GM12878 (cell line): ENCODE measurements at regions not wholly inside any gene's neighbourhood (a gene's known extent, or its start where the extent isn't known, plus 50 kb on each side); places are given as distances from the start of the nearest gene placed in this dataset.

Experiments
- ATAC-seq: fragments of 200-7000 bp; cut with Tn5 transposase; 3 replicates; pipeline ENCODE4 v1.9.1; 2020; ENCODE audit warnings: mild to moderate bottlenecking, moderate library complexity
- BruUV-seq: library from RNA; stranded (reverse); fragments of 400-500 nt; replicated peaks from 2 replicates; lab custom pipeline; 2021; lab: Mats Ljungman, UMichigan
- CTCF ChIA-PET: fragments of 300-600 bp; sonication (Branson Sonifier 250); formaldehyde crosslinking; extraction: SDS; loops from one replicate; lab custom pipeline; 2021; ENCODE audit warnings: inconsistent platforms; lab: Yijun Ruan, JAX
- POLR2A ChIA-PET: fragments of 350-600 bp; formaldehyde crosslinking; extraction: SDS; loops from one replicate; lab custom pipeline; 2021; ENCODE audit warnings: inconsistent platforms; lab: Charles Lee
- RAD21 ChIA-PET: fragments of 300-600 bp; sonication (Branson Sonifier 250); formaldehyde crosslinking; loops from one replicate; lab custom pipeline; 2023; ENCODE audit warnings: antibody characterized with exemption; ENCODE audit not compliant: unreplicated experiment; lab: Charles Lee
- SMC1A ChIA-PET: fragments of 300-600 bp; sonication (Branson Sonifier 250); formaldehyde crosslinking; loops from one replicate; lab custom pipeline; 2023; ENCODE audit not compliant: unreplicated experiment, uncharacterized antibody; lab: Charles Lee
- DNase-seq: peaks from one replicate; pipeline ENCODE4 v3.0.0-alpha.2; 2011; ENCODE audit warnings: low read depth, low spot score
- FAIRE-seq: peaks from 3 replicates; lab custom pipeline; 2011; peaks lifted over from hg19 to GRCh38; lab: Jason Lieb, UNC
- H2AFZ ChIP-seq: 2 replicates; pipeline ENCODE4 v1.6.0; 2011; ENCODE audit warnings: low read depth, low read length, control low read depth; ENCODE audit not compliant: control insufficient read depth
- H3K27ac ChIP-seq: 2 replicates; pipeline ENCODE4 v1.5.1; 2011; ENCODE audit warnings: control low read depth; ENCODE audit not compliant: control insufficient read depth, insufficient read depth
- H3K27me3 ChIP-seq, 2 experiments: replicated peaks in 1 of 2; 2 replicates each; pipeline versions ENCODE4 v1.6.0 to v1.6.1; 2011; ENCODE audit warnings: low read length in 1 of 2; ENCODE audit not compliant: control insufficient read depth in 2 of 2, insufficient read depth in 2 of 2
- H3K36me3 ChIP-seq, 2 experiments: 2 replicates each; pipeline ENCODE4 v1.5.1; 2011; ENCODE audit warnings: low read length in 1 of 2; ENCODE audit not compliant: control insufficient read depth in 2 of 2, insufficient read depth in 2 of 2
- H3K4me1 ChIP-seq: 2 replicates; pipeline ENCODE4 v1.6.1; 2011; ENCODE audit warnings: mild to moderate bottlenecking, low read length, moderate library complexity, mixed read lengths; ENCODE audit not compliant: control insufficient read depth, insufficient read depth
- H3K4me2 ChIP-seq: 2 replicates; pipeline ENCODE4 v1.6.0; 2011; ENCODE audit warnings: control low read depth; ENCODE audit not compliant: control insufficient read depth, insufficient read depth
- H3K4me3 ChIP-seq: fragments of 200-600 bp; sonication (generic); 2 replicates; pipeline ENCODE4 v1.5.1; 2016
- H3K79me2 ChIP-seq: 2 replicates; pipeline ENCODE4 v1.6.0; 2011; ENCODE audit warnings: low read length; ENCODE audit not compliant: control insufficient read depth, insufficient read depth
- H3K9ac ChIP-seq: 2 replicates; pipeline ENCODE4 v1.8.0; 2011; ENCODE audit warnings: low read length, control low read depth, mixed read lengths; ENCODE audit not compliant: control insufficient read depth, insufficient read depth
- H3K9me3 ChIP-seq: replicated peaks from 3 replicates; pipeline ENCODE4 v1.5.1; 2011; ENCODE audit warnings: mild to moderate bottlenecking, low read length; ENCODE audit not compliant: control insufficient read depth, insufficient read depth
- H4K20me1 ChIP-seq: 2 replicates; pipeline ENCODE4 v1.6.0; 2011; ENCODE audit not compliant: control insufficient read depth, insufficient read depth
- BMI1 ChIP-seq: fragments of 450-650 bp; IDR thresholded peaks from 2 replicates; pipeline ENCODE4 v1.6.1; 2016; ENCODE audit warnings: mild to moderate bottlenecking, moderate library complexity, borderline replicate concordance
- CREM ChIP-seq: IDR thresholded peaks from 2 replicates; pipeline ENCODE4 v1.6.1; 2014; ENCODE audit warnings: antibody characterized with exemption, low read depth
- JUND ChIP-seq: IDR thresholded peaks from 2 replicates; pipeline ENCODE4 v1.6.1; 2012; ENCODE audit warnings: low read depth, mild to moderate bottlenecking, low read length, improper control_type of control experiment, moderate library complexity
- KDM1A ChIP-seq: fragments of 200-600 bp; sonication (generic); IDR thresholded peaks from 2 replicates; pipeline ENCODE4 v1.6.1; 2016; ENCODE audit warnings: borderline replicate concordance
- MTA2 ChIP-seq: fragments of 450-650 bp; IDR thresholded peaks from 2 replicates; pipeline ENCODE4 v1.6.1; 2016; ENCODE audit warnings: low read depth, mild to moderate bottlenecking, moderate library complexity
- MXI1 ChIP-seq: fragments of 150-350 bp; IDR thresholded peaks from 2 replicates; pipeline ENCODE4 v1.6.1; 2011; ENCODE audit warnings: low read depth, mild to moderate bottlenecking, inconsistent platforms, low read length, improper control_type of control experiment
- PML ChIP-seq: IDR thresholded peaks from 2 replicates; pipeline ENCODE4 v1.6.1; 2012; ENCODE audit warnings: low read length, inconsistent platforms
- SKIL ChIP-seq: fragments of 450-650 bp; IDR thresholded peaks from 2 replicates; pipeline ENCODE4 v1.6.1; 2017; ENCODE audit warnings: mild to moderate bottlenecking, low read depth, inconsistent platforms; ENCODE audit not compliant: poor library complexity, severe bottlenecking
- TCF3 ChIP-seq: IDR thresholded peaks from 2 replicates; pipeline ENCODE4 v1.6.1; 2012; ENCODE audit warnings: low read depth, mild to moderate bottlenecking, low read length, borderline replicate concordance; ENCODE audit not compliant: insufficient read depth
- ZNF384 ChIP-seq: IDR thresholded peaks from 2 replicates; pipeline ENCODE4 v1.6.1; 2012; ENCODE audit warnings: low read depth, mild to moderate bottlenecking, low read length, improper control_type of control experiment, borderline replicate concordance
- WGBS: methylation state at CpG from one replicate; pipeline ENCODE4 v1.1.6; 2016; ENCODE audit warnings: low lambda C conversion rate; ENCODE audit not compliant: insufficient replicate concordance, insufficient coverage; ENCODE audit errors: missing lambda C conversion rate; 5-methylcytosine and 5-hydroxymethylcytosine counted together
- in situ Hi-C: fragments of 300-500 bp; cut with MboI; formaldehyde crosslinking; loops from 9 replicates; pipeline ENCODE4 v1.14.3; 2018; ENCODE audit warnings: mixed read lengths
- intact Hi-C: fragments of 100-400 bp; cut with micrococcal nuclease; formaldehyde crosslinking; loops from one replicate; pipeline ENCODE4 v1.14.2; 2022; ENCODE audit not compliant: unreplicated experiment
- TF ChIP-seq, protein P1 (sequence below): IDR thresholded peaks from 2 replicates; pipeline ENCODE4 v1.6.1; 2011; ENCODE audit warnings: borderline replicate concordance, low read depth, mild to moderate bottlenecking, moderate library complexity, mixed read lengths, low read length; ENCODE audit not compliant: insufficient read depth; ENCODE audit errors: extremely low read length
- TF ChIP-seq, protein P2 (sequence below): fragments of 450-650 bp; IDR thresholded peaks from 2 replicates; pipeline ENCODE4 v1.6.1; 2017; ENCODE audit warnings: mild to moderate bottlenecking, moderate library complexity

- TF ChIP-seq TCF3 (peak; percentile 79; the same call in 1 of the 2 replicates), PML (no peak), BMI1 (peak; percentile 74; the same call in 1 of the 2 replicates), MTA2 (peak; percentile 80), SKIL (peak; percentile 83), CREM (peak; percentile 18; the same call in 1 of the 2 replicates), ZNF384 (peak; percentile 36; the same call in 1 of the 2 replicates)
These were observed 128.0 kb upstream of the RAP1B start (continued) for GRCh38 chr12:68482660-68483059.

- intact Hi-C loops (loop anchor here (2.0 to 5.0 kb wide), 2 partner anchors 127 to 324 kb away; partner anchors contain the start of genes MDM2 and RAP1B), in situ Hi-C loops (no loop called here)
- Histone ChIP-seq H3K27ac (peak overlapping the region; percentile 91; the same call in 1 of the 2 replicates), H2AFZ (peak overlapping the region; percentile 19; the same call in 1 of the 2 replicates), H3K4me1 (peaks cover 32% of the 10 kb centered on the region), H4K20me1 (no peaks in the 10 kb centered on the region), H3K4me3 (no peak overlapping the region), H3K27me3 (no peaks in the 10 kb centered on the region), H3K9me3 (peaks cover 7% of the 10 kb centered on the region), H3K9ac (no peak overlapping the region), H3K79me2 (no peaks in the 10 kb centered on the region), H3K4me2 (no peak overlapping the region), H3K36me3 (no peaks in the 10 kb centered on the region)
- ChIA-PET POLR2A (interaction anchor here (0.5 to 5.3 kb wide), 11 partner anchors 12 to 325 kb away, joined by 3 to 40 read pairs (median 5); partner anchors contain the start of gene RAP1B), SMC1A (interaction anchor here (0.8 to 6.0 kb wide), 27 partner anchors 8 to 181 kb away, joined by 3 to 84 read pairs (median 5); no protein-coding TSS in a partner anchor), CTCF (interaction anchor here (1.0 to 2.7 kb wide), 6 partner anchors 12 to 125 kb away, joined by 3 to 11 read pairs (median 6); no protein-coding TSS in a partner anchor), RAD21 (interaction anchor here (0.6 to 7.3 kb wide), 11 partner anchors 14 to 129 kb away, joined by 3 to 93 read pairs (median 28); partner anchors contain the start of gene RAP1B)
- no peak for DNase-seq
- FAIRE-seq: no peak
- peak; percentile 50 for ATAC-seq
- 64% methylated on average over 4 of the region's 4 CpGs for WGBS
- BruUV-seq: no TSS peak
- TF ChIP-seq KDM1A: no peak
- TF ChIP-seq, protein P1, sequence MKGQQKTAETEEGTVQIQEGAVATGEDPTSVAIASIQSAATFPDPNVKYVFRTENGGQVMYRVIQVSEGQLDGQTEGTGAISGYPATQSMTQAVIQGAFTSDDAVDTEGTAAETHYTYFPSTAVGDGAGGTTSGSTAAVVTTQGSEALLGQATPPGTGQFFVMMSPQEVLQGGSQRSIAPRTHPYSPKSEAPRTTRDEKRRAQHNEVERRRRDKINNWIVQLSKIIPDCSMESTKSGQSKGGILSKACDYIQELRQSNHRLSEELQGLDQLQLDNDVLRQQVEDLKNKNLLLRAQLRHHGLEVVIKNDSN: no peak
- no peak for TF ChIP-seq JUND
- TF ChIP-seq MXI1: no peak
- TF ChIP-seq, protein P2, sequence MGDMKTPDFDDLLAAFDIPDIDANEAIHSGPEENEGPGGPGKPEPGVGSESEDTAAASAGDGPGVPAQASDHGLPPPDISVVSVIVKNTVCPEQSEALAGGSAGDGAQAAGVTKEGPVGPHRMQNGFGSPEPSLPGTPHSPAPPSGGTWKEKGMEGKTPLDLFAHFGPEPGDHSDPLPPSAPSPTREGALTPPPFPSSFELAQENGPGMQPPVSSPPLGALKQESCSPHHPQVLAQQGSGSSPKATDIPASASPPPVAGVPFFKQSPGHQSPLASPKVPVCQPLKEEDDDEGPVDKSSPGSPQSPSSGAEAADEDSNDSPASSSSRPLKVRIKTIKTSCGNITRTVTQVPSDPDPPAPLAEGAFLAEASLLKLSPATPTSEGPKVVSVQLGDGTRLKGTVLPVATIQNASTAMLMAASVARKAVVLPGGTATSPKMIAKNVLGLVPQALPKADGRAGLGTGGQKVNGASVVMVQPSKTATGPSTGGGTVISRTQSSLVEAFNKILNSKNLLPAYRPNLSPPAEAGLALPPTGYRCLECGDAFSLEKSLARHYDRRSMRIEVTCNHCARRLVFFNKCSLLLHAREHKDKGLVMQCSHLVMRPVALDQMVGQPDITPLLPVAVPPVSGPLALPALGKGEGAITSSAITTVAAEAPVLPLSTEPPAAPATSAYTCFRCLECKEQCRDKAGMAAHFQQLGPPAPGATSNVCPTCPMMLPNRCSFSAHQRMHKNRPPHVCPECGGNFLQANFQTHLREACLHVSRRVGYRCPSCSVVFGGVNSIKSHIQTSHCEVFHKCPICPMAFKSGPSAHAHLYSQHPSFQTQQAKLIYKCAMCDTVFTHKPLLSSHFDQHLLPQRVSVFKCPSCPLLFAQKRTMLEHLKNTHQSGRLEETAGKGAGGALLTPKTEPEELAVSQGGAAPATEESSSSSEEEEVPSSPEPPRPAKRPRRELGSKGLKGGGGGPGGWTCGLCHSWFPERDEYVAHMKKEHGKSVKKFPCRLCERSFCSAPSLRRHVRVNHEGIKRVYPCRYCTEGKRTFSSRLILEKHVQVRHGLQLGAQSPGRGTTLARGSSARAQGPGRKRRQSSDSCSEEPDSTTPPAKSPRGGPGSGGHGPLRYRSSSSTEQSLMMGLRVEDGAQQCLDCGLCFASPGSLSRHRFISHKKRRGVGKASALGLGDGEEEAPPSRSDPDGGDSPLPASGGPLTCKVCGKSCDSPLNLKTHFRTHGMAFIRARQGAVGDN: no peak
These were observed 126.9 kb upstream of the RAP1B start for GRCh38 chr12:68483592-68484383.
